CD14-positive monocyte (primary cell): ENCODE measurements at regions not wholly inside any gene's neighbourhood (a gene's known extent, or its start where the extent isn't known, plus 50 kb on each side); places are given as distances from the start of the nearest gene placed in this dataset.
A peak's percentile ranks its signal among the peaks of the same experiment; 100 is the strongest.

Experiments used
- DNase-seq, 3 donors: peaks; one replicate each; pipeline ENCODE4 v3.0.0-alpha.2; 2011 to 2022
- H2AFZ ChIP-seq: 2 replicates; pipeline ENCODE4 v1.6.0; 2012; ENCODE audit warnings: mild to moderate bottlenecking, low read depth, low read length, inconsistent platforms; ENCODE audit not compliant: insufficient read depth, poor library complexity, severe bottlenecking
- H3K27ac ChIP-seq, 2 donors: 1 replicate in 1 of 2; 2 replicates in 1 of 2; pipeline ENCODE4 v1.5.1; 2012 to 2013; ENCODE audit warnings: low read length in 2 of 2, control low read depth in 1 of 2, inconsistent platforms in 1 of 2, low read depth in 1 of 2, mild to moderate bottlenecking in 1 of 2
- H3K27me3 ChIP-seq, 2 donors: one replicate each; pipeline versions ENCODE4 v1.6.0 to v1.6.1; 2011 to 2013; ENCODE audit warnings: low read length in 2 of 2; ENCODE audit not compliant: control insufficient read depth in 2 of 2, insufficient read depth in 2 of 2
- H3K36me3 ChIP-seq, 2 donors: replicated peaks in 1 of 2; 1 replicate in 1 of 2; 2 replicates in 1 of 2; pipeline versions ENCODE4 v1.5.1 to v1.6.1; 2012 to 2013; ENCODE audit warnings: low read length in 2 of 2, control low read depth in 1 of 2, inconsistent platforms in 1 of 2, mild to moderate bottlenecking in 1 of 2; ENCODE audit not compliant: insufficient read depth in 2 of 2, control insufficient read depth in 1 of 2
- H3K4me1 ChIP-seq, 2 donors: 1 replicate in 1 of 2; 2 replicates in 1 of 2; pipeline versions ENCODE4 v1.5.1 to v1.6.1; 2012 to 2013; ENCODE audit warnings: low read length in 2 of 2, control low read depth in 1 of 2, inconsistent platforms in 1 of 2, mild to moderate bottlenecking in 1 of 2, moderate library complexity in 1 of 2; ENCODE audit not compliant: insufficient read depth in 2 of 2, control insufficient read depth in 1 of 2
- H3K4me2 ChIP-seq: replicated peaks from 2 replicates; pipeline ENCODE3; 2012; ENCODE audit warnings: low read length, moderate library complexity, mild to moderate bottlenecking; ENCODE audit not compliant: poor library complexity, severe bottlenecking; ENCODE audit errors: extremely low read depth
- H3K4me3 ChIP-seq, 3 experiments: fragments of 200-600 bp in 1 of 3; sonication (generic) in 1 of 3; replicated peaks in 1 of 3; 1 replicate in 2 of 3; 2 replicates in 1 of 3; pipeline ENCODE4 v1.5.1; 2011 to 2013; ENCODE audit warnings: low read length in 3 of 3, mild to moderate bottlenecking in 3 of 3, control low read depth in 2 of 3, low read depth in 2 of 3, inconsistent platforms in 1 of 3, moderate library complexity in 1 of 3
- H3K79me2 ChIP-seq: 2 replicates; pipeline ENCODE4 v1.6.0; 2012; ENCODE audit warnings: mild to moderate bottlenecking, control low read depth, inconsistent platforms, low read length, moderate library complexity; ENCODE audit not compliant: insufficient read depth
- H3K9ac ChIP-seq: 2 replicates; pipeline ENCODE4 v1.6.0; 2017; ENCODE audit warnings: low read length, mild to moderate bottlenecking; ENCODE audit not compliant: insufficient read depth, poor library complexity, severe bottlenecking
- H3K9me3 ChIP-seq, 2 donors: replicated peaks in 1 of 2; 1 replicate in 1 of 2; 2 replicates in 1 of 2; pipeline versions ENCODE4 v1.5.1 to v1.6.1; 2012 to 2013; ENCODE audit warnings: low read length in 2 of 2, control low read depth in 1 of 2; ENCODE audit not compliant: control insufficient read depth in 1 of 2, insufficient read depth in 1 of 2
- H4K20me1 ChIP-seq: 2 replicates; pipeline ENCODE4 v1.6.0; 2012; ENCODE audit warnings: mild to moderate bottlenecking, low read length, control low read depth, moderate library complexity; ENCODE audit not compliant: insufficient read depth
- H3K27ac Mint-ChIP-seq, 7 donors: one replicate each; pipeline ENCODE4 v1.8.0; 2020; ENCODE audit warnings: mild to moderate bottlenecking in 7 of 7, mixed read lengths in 7 of 7, moderate library complexity in 6 of 7, inconsistent platforms in 2 of 7
- H3K27me3 Mint-ChIP-seq, 3 donors: one replicate each; pipeline ENCODE4 v1.8.0; 2021 to 2022; ENCODE audit warnings: low read depth in 3 of 3, mild to moderate bottlenecking in 3 of 3, mixed read lengths in 3 of 3, moderate library complexity in 3 of 3, inconsistent platforms in 1 of 3
- H3K36me3 Mint-ChIP-seq, 2 donors: one replicate each; pipeline ENCODE4 v1.8.0; 2020; ENCODE audit warnings: mixed read lengths in 2 of 2, inconsistent platforms in 1 of 2, mild to moderate bottlenecking in 1 of 2
- H3K4me1 Mint-ChIP-seq: one replicate; pipeline ENCODE4 v1.8.0; 2020; ENCODE audit warnings: mild to moderate bottlenecking, mixed read lengths
- H3K4me3 Mint-ChIP-seq, 2 donors: one replicate each; pipeline ENCODE4 v1.8.0; 2020; ENCODE audit warnings: mild to moderate bottlenecking in 2 of 2, mixed read lengths in 2 of 2, moderate library complexity in 1 of 2
- H3K9me3 Mint-ChIP-seq, 7 donors: one replicate each; pipeline ENCODE4 v1.8.0; 2020 to 2022; ENCODE audit warnings: mixed read lengths in 7 of 7, mild to moderate bottlenecking in 6 of 7, moderate library complexity in 6 of 7, inconsistent platforms in 2 of 7
- WGBS: methylation state at CpG from one replicate; pipeline ENCODE4 v1.1.5; 2013; ENCODE audit warnings: missing lambda C conversion rate; ENCODE audit not compliant: insufficient coverage; 5-methylcytosine and 5-hydroxymethylcytosine counted together
- intact Hi-C, 2 donors: fragments of 100-400 bp; cut with micrococcal nuclease; formaldehyde crosslinking; loops; one replicate each; pipeline versions ENCODE4 v1.15.0 to v1.15.1; 2023
- TF ChIP-seq, protein P1 (sequence below): fragments of 200-600 bp; IDR thresholded peaks from one replicate; pipeline ENCODE4 v1.8.0; 2022; ENCODE audit warnings: antibody characterized with exemption, mild to moderate bottlenecking

GRCh38 chr1:231093156-231093922, 53.3 kb upstream of the FAM89A start:
- DNase-seq = peak in 1 of 3 donors; percentile 4
- H3K4me2 ChIP-seq = peak overlapping the region; percentile 30
- H4K20me1 ChIP-seq = no peaks in the 10 kb centered on the region
- Mint-ChIP-seq H3K27ac (peak overlapping the region in 2 of 7 donors; percentile 46 to 77), H3K4me3 (peak overlapping the region in 1 of 2 donors; percentile 13), H3K36me3 (no peaks in the 10 kb centered on the region), H3K27me3 (peaks cover 13 to 18% (median 17%) of the 10 kb centered on the region in 3 donors), H3K9me3 (no peaks in the 10 kb centered on the region), H3K4me1 (peaks cover 7% of the 10 kb centered on the region)
- WGBS = 71% methylated on average over 5 of the region's 13 CpGs
- TF ChIP-seq, protein P1, sequence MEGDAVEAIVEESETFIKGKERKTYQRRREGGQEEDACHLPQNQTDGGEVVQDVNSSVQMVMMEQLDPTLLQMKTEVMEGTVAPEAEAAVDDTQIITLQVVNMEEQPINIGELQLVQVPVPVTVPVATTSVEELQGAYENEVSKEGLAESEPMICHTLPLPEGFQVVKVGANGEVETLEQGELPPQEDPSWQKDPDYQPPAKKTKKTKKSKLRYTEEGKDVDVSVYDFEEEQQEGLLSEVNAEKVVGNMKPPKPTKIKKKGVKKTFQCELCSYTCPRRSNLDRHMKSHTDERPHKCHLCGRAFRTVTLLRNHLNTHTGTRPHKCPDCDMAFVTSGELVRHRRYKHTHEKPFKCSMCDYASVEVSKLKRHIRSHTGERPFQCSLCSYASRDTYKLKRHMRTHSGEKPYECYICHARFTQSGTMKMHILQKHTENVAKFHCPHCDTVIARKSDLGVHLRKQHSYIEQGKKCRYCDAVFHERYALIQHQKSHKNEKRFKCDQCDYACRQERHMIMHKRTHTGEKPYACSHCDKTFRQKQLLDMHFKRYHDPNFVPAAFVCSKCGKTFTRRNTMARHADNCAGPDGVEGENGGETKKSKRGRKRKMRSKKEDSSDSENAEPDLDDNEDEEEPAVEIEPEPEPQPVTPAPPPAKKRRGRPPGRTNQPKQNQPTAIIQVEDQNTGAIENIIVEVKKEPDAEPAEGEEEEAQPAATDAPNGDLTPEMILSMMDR = no peak
- H3K4me1 ChIP-seq = peaks cover 0 to 10% of the 10 kb centered on the region in 2 donors
- intact Hi-C loops = loop anchor here in 1 of 2 donors (5.0 kb wide), 1 partner anchor 176 kb away; no protein-coding TSS in a partner anchor
- H3K9me3 ChIP-seq = no peaks in the 10 kb centered on the region
- H3K36me3 ChIP-seq = no peaks in the 10 kb centered on the region
- H3K27me3 ChIP-seq = peaks cover 0 to 2% of the 10 kb centered on the region in 2 donors
- no peak overlapping the region for H3K27ac ChIP-seq
- no peak overlapping the region for H2AFZ ChIP-seq
- H3K9ac ChIP-seq = no peak overlapping the region
- H3K4me3 ChIP-seq = no peak overlapping the region
- H3K79me2 ChIP-seq = no peaks in the 10 kb centered on the region

GRCh38 chr1:231092380-231092779, 52.3 kb upstream of the FAM89A start:
- Mint-ChIP-seq H3K36me3 (no peaks in the 10 kb centered on the region), H3K27me3 (peaks cover 12 to 18% (median 16%) of the 10 kb centered on the region in 3 donors), H3K4me3 (no peak overlapping the region), H3K27ac (no peak overlapping the region), H3K9me3 (no peaks in the 10 kb centered on the region), H3K4me1 (peaks cover 7% of the 10 kb centered on the region)
- H3K27ac ChIP-seq = no peak overlapping the region
- no peak overlapping the region for H3K9ac ChIP-seq
- no CpG with 5 or more reads among the region's 5 CpGs for WGBS
- H3K36me3 ChIP-seq = no peaks in the 10 kb centered on the region
- intact Hi-C loops = loop anchor here in 1 of 2 donors (5.0 kb wide), 1 partner anchor 175 kb away; no protein-coding TSS in a partner anchor
- H3K4me3 ChIP-seq = no peak overlapping the region
- no peaks in the 10 kb centered on the region for H4K20me1 ChIP-seq
- peaks cover 0 to 10% of the 10 kb centered on the region in 2 donors for H3K4me1 ChIP-seq
- peaks cover 0 to under 1% of the 10 kb centered on the region in 2 donors for H3K27me3 ChIP-seq
- no peak overlapping the region for H3K4me2 ChIP-seq
- TF ChIP-seq, protein P1 = no peak
- H3K79me2 ChIP-seq = no peaks in the 10 kb centered on the region
- no peak overlapping the region for H2AFZ ChIP-seq
- no peak for DNase-seq
- no peaks in the 10 kb centered on the region for H3K9me3 ChIP-seq
